ENCODE measurements at regions not wholly inside any gene's neighbourhood (a gene's known extent, or its start where the extent isn't known, plus 50 kb on each side); places are given as distances from the start of the nearest gene placed in this dataset.
"Not testable (repeated sequence)": the region's sequence is repeated elsewhere in the genome, so short reads cannot be mapped to it uniquely, and the experiment has no call there.

- DNase-seq = no peak
Measured at GRCh38 chr3:40864146-40864782, 335.0 kb upstream of the CTNNB1 start.

GRCh38 chr3:40864915-40865314 lies 334.4 kb upstream of the CTNNB1 start:
- DNase-seq = no peak

- DNase-seq = no peak
Measured at GRCh38 chr3:40867797-40868196, 331.5 kb upstream of the CTNNB1 start.

- DNase-seq = no peak
Measured at GRCh38 chr3:40869013-40869412, 330.3 kb upstream of the CTNNB1 start.

GRCh38 chr3:40869939-40870338 lies 329.4 kb upstream of the CTNNB1 start:
- DNase-seq = no peak

GRCh38 chr3:40871394-40871793 lies 327.9 kb upstream of the CTNNB1 start:
- DNase-seq = no peak

- DNase-seq = no peak
Measured at GRCh38 chr3:40872258-40872920, 326.9 kb upstream of the CTNNB1 start.

- peak; percentile 12 for DNase-seq
Measured at GRCh38 chr3:40873476-40873875, 325.8 kb upstream of the CTNNB1 start.

- DNase-seq = no peak
Measured at GRCh38 chr3:40873934-40874699, 325.2 kb upstream of the CTNNB1 start.

- DNase-seq = peak; percentile 4
Measured at GRCh38 chr3:40875581-40875980, 323.7 kb upstream of the CTNNB1 start.

- DNase-seq = no peak
Measured at GRCh38 chr3:40876009-40876408, 323.3 kb upstream of the CTNNB1 start.

GRCh38 chr3:40876496-40876895 lies 322.8 kb upstream of the CTNNB1 start:
- DNase-seq = no peak

GRCh38 chr3:40877631-40878463 lies 321.5 kb upstream of the CTNNB1 start:
- no peak for DNase-seq

- DNase-seq = no peak
Measured at GRCh38 chr3:40878464-40878905, 320.8 kb upstream of the CTNNB1 start.

- no peak for DNase-seq
Measured at GRCh38 chr3:40885430-40885829, 313.9 kb upstream of the CTNNB1 start.

GRCh38 chr3:40886660-40887425 lies 312.5 kb upstream of the CTNNB1 start:
- DNase-seq = no peak

- DNase-seq = no peak
Measured at GRCh38 chr3:40891186-40891585, 308.1 kb upstream of the CTNNB1 start.

GRCh38 chr3:40895109-40895508 lies 304.2 kb upstream of the CTNNB1 start:
- no peak for DNase-seq

- no peak for DNase-seq
Measured at GRCh38 chr3:40899286-40899712, 300.0 kb upstream of the CTNNB1 start.

GRCh38 chr3:40901298-40901697 lies 298.0 kb upstream of the CTNNB1 start:
- DNase-seq = no peak

GRCh38 chr3:40901796-40902195 lies 297.5 kb upstream of the CTNNB1 start:
- no peak for DNase-seq

- not testable (repeated sequence) for DNase-seq
Measured at GRCh38 chr3:40907907-40908465, 291.3 kb upstream of the CTNNB1 start.
